ENCODE measurements at regions not wholly inside any gene's neighbourhood (a gene's known extent, or its start where the extent isn't known, plus 50 kb on each side); places are given as distances from the start of the nearest gene placed in this dataset.

DNA sequence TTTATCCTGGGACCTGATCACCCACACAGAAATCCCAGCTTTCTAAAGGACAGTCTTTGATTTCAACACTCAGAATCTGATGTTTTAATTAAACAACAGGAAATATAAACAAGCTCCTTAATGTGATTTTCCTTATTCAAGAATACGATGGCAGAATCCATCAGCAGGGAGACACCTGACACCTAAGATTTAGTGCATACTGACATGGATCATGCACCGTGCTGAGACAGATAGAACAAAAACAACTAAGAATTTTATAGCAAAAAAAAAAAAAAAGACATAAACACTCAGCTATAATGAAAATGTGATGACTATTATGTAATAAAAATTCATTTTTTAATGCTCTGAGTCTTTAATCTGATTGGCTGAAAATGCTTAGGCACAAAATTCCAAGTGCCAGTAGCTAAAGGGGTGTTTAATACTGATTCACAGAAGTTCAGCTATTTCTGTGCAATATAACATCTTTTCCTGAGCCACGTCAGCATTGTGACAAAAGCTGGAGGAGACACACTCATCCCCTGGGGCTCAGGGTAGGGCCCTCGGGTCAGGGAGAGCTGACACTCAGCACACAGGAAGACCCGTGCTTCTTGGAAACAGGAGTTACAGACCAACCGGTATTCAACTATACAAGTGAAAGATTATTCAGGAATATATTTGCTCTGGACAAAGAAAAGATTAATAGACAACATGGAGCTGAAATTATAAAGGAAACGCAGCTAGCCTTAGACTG is 247.4 kb downstream of the FBXO15 start:
- no peaks in the 10 kb centered on the region for H3K9me3 ChIP-seq
- no peak for ATAC-seq
- 59 to 66% (median 63%) methylated on average over 7 of the region's 7 CpGs for WGBS, 3 donors
- DNase-seq, result no peak
- H3K4me1 ChIP-seq, result no peaks in the 10 kb centered on the region
- H3K4me3 ChIP-seq, result no peak overlapping the region
- no peaks in the 10 kb centered on the region for H3K27me3 ChIP-seq (ENCODE audit: insufficient read depth in 3 of 3, low read length in 2 of 3)
- no peak overlapping the region for H3K27ac ChIP-seq
- no peaks in the 10 kb centered on the region for H3K36me3 ChIP-seq (ENCODE audit: insufficient read depth in 1 of 2, low read depth in 1 of 2)
- intact Hi-C loops (cut with DNase I), result loop anchor here in 1 of 2 donors (5.0 kb wide), 1 partner anchor 1907 kb away; no protein-coding TSS in a partner anchor
- TF ChIP-seq, protein P1, sequence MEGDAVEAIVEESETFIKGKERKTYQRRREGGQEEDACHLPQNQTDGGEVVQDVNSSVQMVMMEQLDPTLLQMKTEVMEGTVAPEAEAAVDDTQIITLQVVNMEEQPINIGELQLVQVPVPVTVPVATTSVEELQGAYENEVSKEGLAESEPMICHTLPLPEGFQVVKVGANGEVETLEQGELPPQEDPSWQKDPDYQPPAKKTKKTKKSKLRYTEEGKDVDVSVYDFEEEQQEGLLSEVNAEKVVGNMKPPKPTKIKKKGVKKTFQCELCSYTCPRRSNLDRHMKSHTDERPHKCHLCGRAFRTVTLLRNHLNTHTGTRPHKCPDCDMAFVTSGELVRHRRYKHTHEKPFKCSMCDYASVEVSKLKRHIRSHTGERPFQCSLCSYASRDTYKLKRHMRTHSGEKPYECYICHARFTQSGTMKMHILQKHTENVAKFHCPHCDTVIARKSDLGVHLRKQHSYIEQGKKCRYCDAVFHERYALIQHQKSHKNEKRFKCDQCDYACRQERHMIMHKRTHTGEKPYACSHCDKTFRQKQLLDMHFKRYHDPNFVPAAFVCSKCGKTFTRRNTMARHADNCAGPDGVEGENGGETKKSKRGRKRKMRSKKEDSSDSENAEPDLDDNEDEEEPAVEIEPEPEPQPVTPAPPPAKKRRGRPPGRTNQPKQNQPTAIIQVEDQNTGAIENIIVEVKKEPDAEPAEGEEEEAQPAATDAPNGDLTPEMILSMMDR (IDR thresholded peaks at IDR 0.05), result no peak

DNA sequence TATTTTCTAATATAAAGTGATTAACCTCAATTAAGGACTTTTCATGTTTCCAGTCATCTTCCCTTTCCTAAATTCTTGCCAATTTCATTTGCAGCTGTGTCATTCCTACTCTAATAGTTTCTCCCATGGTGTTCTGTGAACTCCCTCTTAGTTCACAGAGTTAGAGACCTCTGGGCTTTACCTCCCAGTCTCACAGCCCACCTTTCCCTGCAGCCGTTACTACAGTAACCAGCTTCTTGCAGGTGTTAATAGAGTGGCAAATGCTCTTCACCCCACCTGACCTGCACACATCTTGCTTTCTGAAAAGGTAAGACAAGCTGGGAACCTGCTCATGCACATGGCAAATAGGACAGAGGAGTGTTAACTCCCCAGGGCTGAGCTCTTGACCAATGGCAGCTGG is 250.1 kb downstream of the FBXO15 start:
- Histone ChIP-seq H3K9me3 (no peaks in the 10 kb centered on the region), H3K36me3 (ENCODE audit: insufficient read depth in 1 of 2, low read depth in 1 of 2) (no peaks in the 10 kb centered on the region), H3K4me1 (no peaks in the 10 kb centered on the region), H3K4me3 (no peak overlapping the region), H3K27me3 (ENCODE audit: insufficient read depth in 3 of 3, low read length in 2 of 3) (no peaks in the 10 kb centered on the region), H3K27ac (no peak overlapping the region)
- 48 to 51% (median 50%) methylated on average over 1 of the region's 1 CpG for WGBS, 3 donors
- intact Hi-C loops (cut with DNase I), result no loop called here
- ATAC-seq, result no peak
- TF ChIP-seq, protein P1 (IDR thresholded peaks at IDR 0.05), result no peak
- DNase-seq, result no peak

- no peak for DNase-seq
- 44 to 61% (median 51%) methylated on average over 3 of the region's 3 CpGs for WGBS, 3 donors
- TF ChIP-seq, protein P1 (IDR thresholded peaks at IDR 0.05), result no peak
These were observed 250.9 kb downstream of the FBXO15 start for GRCh38 chr18:73896685-73897084.

GRCh38 chr18:73895701-73896100 is 251.9 kb downstream of the FBXO15 start:
- TF ChIP-seq, protein P1 (IDR thresholded peaks at IDR 0.05), result no peak
- H3K4me1 ChIP-seq, result no peaks in the 10 kb centered on the region
- ATAC-seq (no peak), DNase-seq (no peak)
- H3K27me3 ChIP-seq (ENCODE audit: insufficient read depth in 3 of 3, low read length in 2 of 3), result no peaks in the 10 kb centered on the region
- H3K4me3 ChIP-seq, result no peak overlapping the region
- H3K9me3 ChIP-seq, result no peaks in the 10 kb centered on the region
- no peak overlapping the region for H3K27ac ChIP-seq
- WGBS, 3 donors, result 36 to 53% (median 39%) methylated on average over 4 of the region's 4 CpGs
- intact Hi-C loops (cut with DNase I), result no loop called here
- H3K36me3 ChIP-seq (ENCODE audit: insufficient read depth in 1 of 2, low read depth in 1 of 2), result no peaks in the 10 kb centered on the region

More at GRCh38 chr18:73896685-73897084, 250.9 kb downstream of the FBXO15 start:
- no peaks in the 10 kb centered on the region for H3K4me1 ChIP-seq
- ATAC-seq, result no peak
- no peak overlapping the region for H3K4me3 ChIP-seq
- H3K27me3 ChIP-seq (ENCODE audit: insufficient read depth in 3 of 3, low read length in 2 of 3), result no peaks in the 10 kb centered on the region
- no peak overlapping the region for H3K27ac ChIP-seq
- intact Hi-C loops (cut with DNase I), result no loop called here
- no peaks in the 10 kb centered on the region for H3K9me3 ChIP-seq
- no peaks in the 10 kb centered on the region for H3K36me3 ChIP-seq (ENCODE audit: insufficient read depth in 1 of 2, low read depth in 1 of 2)

- Histone ChIP-seq H3K27me3 (ENCODE audit: insufficient read depth in 3 of 3, low read length in 2 of 3) (no peaks in the 10 kb centered on the region), H3K9me3 (no peaks in the 10 kb centered on the region), H3K36me3 (ENCODE audit: insufficient read depth in 1 of 2, low read depth in 1 of 2) (no peaks in the 10 kb centered on the region), H3K27ac (no peak overlapping the region), H3K4me1 (no peaks in the 10 kb centered on the region), H3K4me3 (no peak overlapping the region)
- TF ChIP-seq, protein P1 (IDR thresholded peaks at IDR 0.05), result no peak
- DNase-seq, result no peak
- intact Hi-C loops (cut with DNase I), result no loop called here
- 69 to 77% (median 70%) methylated on average over 3 of the region's 3 CpGs for WGBS, 3 donors
- no peak for ATAC-seq
These were observed 253.8 kb downstream of the FBXO15 start for GRCh38 chr18:73893880-73894279.
